Panc1 (cell line): ENCODE measurements at regions not wholly inside any gene's neighbourhood (a gene's known extent, or its start where the extent isn't known, plus 50 kb on each side); places are given as distances from the start of the nearest gene placed in this dataset.

Experiments used
- ATAC-seq: fragments of 200-7000 bp; cut with Tn5 transposase; 2 replicates; pipeline ENCODE4 v1.9.1; 2020; ENCODE audit warnings: mild to moderate bottlenecking, moderate library complexity
- BruUV-seq: library from RNA; stranded (reverse); fragments of 400-500 nt; replicated peaks from 2 replicates; lab custom pipeline; 2021; lab: Mats Ljungman, UMichigan
- CTCF ChIA-PET: fragments of 300-600 bp; sonication (Branson Sonifier 250); formaldehyde crosslinking; loops from one replicate; lab custom pipeline; 2022; ENCODE audit warnings: antibody characterized with exemption; lab: Charles Lee
- POLR2A ChIA-PET: fragments of 300-600 bp; sonication (Branson Sonifier 250); formaldehyde crosslinking; loops from one replicate; lab custom pipeline; 2022; ENCODE audit warnings: antibody characterized with exemption; lab: Charles Lee
- DNase-seq: peaks from one replicate; pipeline ENCODE4 v3.0.0-alpha.2; 2010; ENCODE audit warnings: low read depth, low spot score
- H3K27ac ChIP-seq: 2 replicates; pipeline ENCODE4 v1.5.1; 2011; ENCODE audit warnings: mild to moderate bottlenecking, low read length, inconsistent platforms
- H3K27me3 ChIP-seq: fragments of 200-500 bp; sonication (Bioruptor generic); 2 replicates; pipeline ENCODE4 v1.6.0; 2014; ENCODE audit warnings: low read length, inconsistent platforms; ENCODE audit not compliant: control insufficient read depth, insufficient read depth
- H3K36me3 ChIP-seq: fragments of 200-500 bp; sonication (Bioruptor generic); 2 replicates; pipeline ENCODE4 v1.5.1; 2014; ENCODE audit warnings: inconsistent platforms, mild to moderate bottlenecking, low read length, moderate library complexity; ENCODE audit not compliant: control insufficient read depth, insufficient read depth
- H3K4me1 ChIP-seq: 2 replicates; pipeline ENCODE4 v1.5.1; 2011; ENCODE audit warnings: inconsistent platforms, mild to moderate bottlenecking, low read length, moderate library complexity; ENCODE audit not compliant: control insufficient read depth, insufficient read depth
- H3K4me3 ChIP-seq, 2 experiments: 2 replicates each; pipeline ENCODE4 v1.5.1; 2011 to 2012; ENCODE audit warnings: low read depth in 2 of 2, low read length in 2 of 2, mild to moderate bottlenecking in 2 of 2, inconsistent platforms in 1 of 2, moderate library complexity in 1 of 2
- H3K9me3 ChIP-seq: fragments of 200-500 bp; sonication (Bioruptor generic); 2 replicates; pipeline ENCODE4 v1.5.1; 2014; ENCODE audit warnings: low read depth, mild to moderate bottlenecking, inconsistent platforms, low read length, moderate library complexity; ENCODE audit not compliant: control insufficient read depth, insufficient read depth
- POLR2AphosphoS5 ChIP-seq: IDR thresholded peaks from 2 replicates; pipeline ENCODE4 v1.6.1; 2012; ENCODE audit warnings: mild to moderate bottlenecking, low read depth, low read length, moderate library complexity
- SIN3A ChIP-seq: IDR thresholded peaks from 2 replicates; pipeline ENCODE4 v1.6.1; 2012; ENCODE audit warnings: low read depth, mild to moderate bottlenecking, low read length, moderate library complexity, borderline replicate concordance; ENCODE audit not compliant: insufficient read depth
- TCF7L2 ChIP-seq: IDR thresholded peaks from 2 replicates; pipeline ENCODE4 v1.6.1; 2011; ENCODE audit warnings: mild to moderate bottlenecking, low read depth, low read length, inconsistent platforms
- in situ Hi-C: cut with HindIII; loops from 2 replicates; pipeline ENCODE4 v1.10.0; 2016; ENCODE audit warnings: low sequenced_read_pairs, low pct_unique_long_range_greater_than_20kb
- intact Hi-C: fragments of 100-400 bp; cut with micrococcal nuclease; formaldehyde crosslinking; loops from one replicate; pipeline ENCODE4 v1.10.0; 2022; ENCODE audit not compliant: unreplicated experiment
- TF ChIP-seq, protein P1 (sequence below): fragments of 450-650 bp; IDR thresholded peaks from 2 replicates; pipeline ENCODE4 v1.5.1; 2017; ENCODE audit warnings: mild to moderate bottlenecking
- TF ChIP-seq, protein P2 (sequence below), 2 experiments: IDR thresholded peaks; 2 replicates each; pipeline ENCODE4 v1.6.1; 2011 to 2012; ENCODE audit warnings: low read depth in 2 of 2, control low read depth in 1 of 2, low read length in 1 of 2, mild to moderate bottlenecking in 1 of 2, moderate library complexity in 1 of 2; ENCODE audit not compliant: insufficient read depth in 1 of 2

DNA sequence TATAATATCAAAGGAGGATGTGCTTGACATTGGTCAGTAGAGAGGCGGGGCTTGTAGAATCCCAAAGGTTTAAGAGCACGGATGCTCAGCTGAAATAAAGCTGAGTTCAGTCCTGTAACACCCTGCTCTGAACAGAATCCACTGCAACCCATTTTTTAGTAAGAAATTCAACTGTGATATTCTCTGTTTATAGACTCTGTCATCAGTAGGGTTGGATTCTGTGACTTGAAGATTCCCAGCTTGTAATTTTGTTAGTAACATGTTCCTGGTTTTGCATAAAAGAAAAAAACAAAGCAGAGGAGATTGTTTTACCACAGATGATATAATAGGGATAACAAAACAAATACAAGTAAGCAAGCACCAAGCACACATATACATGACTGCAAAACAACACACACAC is 324.6 kb upstream of the NR2F2 start:
- Histone ChIP-seq H3K4me1 (no peaks in the 10 kb centered on the region), H3K27ac (no peak overlapping the region), H3K4me3 (no peak overlapping the region), H3K9me3 (no peaks in the 10 kb centered on the region), H3K36me3 (no peaks in the 10 kb centered on the region), H3K27me3 (no peaks in the 10 kb centered on the region)
- DNase-seq (no peak), ATAC-seq (no peak)
- ChIA-PET CTCF (no interaction called here), POLR2A (no interaction called here)
- intact Hi-C loops (no loop called here), in situ Hi-C loops (no loop called here)
- no peak for TF ChIP-seq SIN3A
- no peak for TF ChIP-seq POLR2AphosphoS5
- TF ChIP-seq, protein P1, sequence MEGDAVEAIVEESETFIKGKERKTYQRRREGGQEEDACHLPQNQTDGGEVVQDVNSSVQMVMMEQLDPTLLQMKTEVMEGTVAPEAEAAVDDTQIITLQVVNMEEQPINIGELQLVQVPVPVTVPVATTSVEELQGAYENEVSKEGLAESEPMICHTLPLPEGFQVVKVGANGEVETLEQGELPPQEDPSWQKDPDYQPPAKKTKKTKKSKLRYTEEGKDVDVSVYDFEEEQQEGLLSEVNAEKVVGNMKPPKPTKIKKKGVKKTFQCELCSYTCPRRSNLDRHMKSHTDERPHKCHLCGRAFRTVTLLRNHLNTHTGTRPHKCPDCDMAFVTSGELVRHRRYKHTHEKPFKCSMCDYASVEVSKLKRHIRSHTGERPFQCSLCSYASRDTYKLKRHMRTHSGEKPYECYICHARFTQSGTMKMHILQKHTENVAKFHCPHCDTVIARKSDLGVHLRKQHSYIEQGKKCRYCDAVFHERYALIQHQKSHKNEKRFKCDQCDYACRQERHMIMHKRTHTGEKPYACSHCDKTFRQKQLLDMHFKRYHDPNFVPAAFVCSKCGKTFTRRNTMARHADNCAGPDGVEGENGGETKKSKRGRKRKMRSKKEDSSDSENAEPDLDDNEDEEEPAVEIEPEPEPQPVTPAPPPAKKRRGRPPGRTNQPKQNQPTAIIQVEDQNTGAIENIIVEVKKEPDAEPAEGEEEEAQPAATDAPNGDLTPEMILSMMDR: no peak
- TF ChIP-seq, protein P2, sequence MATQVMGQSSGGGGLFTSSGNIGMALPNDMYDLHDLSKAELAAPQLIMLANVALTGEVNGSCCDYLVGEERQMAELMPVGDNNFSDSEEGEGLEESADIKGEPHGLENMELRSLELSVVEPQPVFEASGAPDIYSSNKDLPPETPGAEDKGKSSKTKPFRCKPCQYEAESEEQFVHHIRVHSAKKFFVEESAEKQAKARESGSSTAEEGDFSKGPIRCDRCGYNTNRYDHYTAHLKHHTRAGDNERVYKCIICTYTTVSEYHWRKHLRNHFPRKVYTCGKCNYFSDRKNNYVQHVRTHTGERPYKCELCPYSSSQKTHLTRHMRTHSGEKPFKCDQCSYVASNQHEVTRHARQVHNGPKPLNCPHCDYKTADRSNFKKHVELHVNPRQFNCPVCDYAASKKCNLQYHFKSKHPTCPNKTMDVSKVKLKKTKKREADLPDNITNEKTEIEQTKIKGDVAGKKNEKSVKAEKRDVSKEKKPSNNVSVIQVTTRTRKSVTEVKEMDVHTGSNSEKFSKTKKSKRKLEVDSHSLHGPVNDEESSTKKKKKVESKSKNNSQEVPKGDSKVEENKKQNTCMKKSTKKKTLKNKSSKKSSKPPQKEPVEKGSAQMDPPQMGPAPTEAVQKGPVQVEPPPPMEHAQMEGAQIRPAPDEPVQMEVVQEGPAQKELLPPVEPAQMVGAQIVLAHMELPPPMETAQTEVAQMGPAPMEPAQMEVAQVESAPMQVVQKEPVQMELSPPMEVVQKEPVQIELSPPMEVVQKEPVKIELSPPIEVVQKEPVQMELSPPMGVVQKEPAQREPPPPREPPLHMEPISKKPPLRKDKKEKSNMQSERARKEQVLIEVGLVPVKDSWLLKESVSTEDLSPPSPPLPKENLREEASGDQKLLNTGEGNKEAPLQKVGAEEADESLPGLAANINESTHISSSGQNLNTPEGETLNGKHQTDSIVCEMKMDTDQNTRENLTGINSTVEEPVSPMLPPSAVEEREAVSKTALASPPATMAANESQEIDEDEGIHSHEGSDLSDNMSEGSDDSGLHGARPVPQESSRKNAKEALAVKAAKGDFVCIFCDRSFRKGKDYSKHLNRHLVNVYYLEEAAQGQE (IDR thresholded peaks at IDR 0.05; ENCODE audit: insufficient read depth in 1 of 2, low read depth in 2 of 2, low read length in 1 of 2): no peak
- TF ChIP-seq TCF7L2: no peak
- no TSS peak for BruUV-seq

DNA sequence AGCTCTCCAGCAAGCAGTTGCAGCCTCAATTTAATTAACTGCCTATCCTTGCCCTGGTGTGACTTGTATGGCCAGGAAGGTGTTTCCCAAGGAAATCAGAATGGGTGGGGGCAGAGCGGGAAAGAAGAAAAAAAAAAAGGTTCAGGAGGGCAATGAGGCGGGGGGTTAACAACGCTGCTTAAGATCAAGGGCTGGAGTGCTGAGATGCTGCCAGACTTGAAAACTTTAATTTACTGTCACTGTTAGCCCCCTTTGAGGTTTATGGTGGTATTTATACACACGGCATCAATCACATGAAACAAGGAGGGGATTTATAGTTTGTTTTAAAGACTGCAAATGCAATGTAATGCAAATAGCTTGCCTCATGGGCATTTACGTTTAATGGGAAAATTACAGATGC is 319.4 kb upstream of the NR2F2 start:
- Histone ChIP-seq H3K4me3 (no peak overlapping the region), H3K4me1 (no peaks in the 10 kb centered on the region), H3K9me3 (no peaks in the 10 kb centered on the region), H3K27ac (no peak overlapping the region), H3K36me3 (no peaks in the 10 kb centered on the region), H3K27me3 (no peaks in the 10 kb centered on the region)
- TF ChIP-seq, protein P2 (IDR thresholded peaks at IDR 0.05; ENCODE audit: insufficient read depth in 1 of 2, low read depth in 2 of 2, low read length in 1 of 2): no peak
- TF ChIP-seq POLR2AphosphoS5 (no peak), TCF7L2 (no peak), SIN3A (no peak)
- TF ChIP-seq, protein P1: no peak
- BruUV-seq: no TSS peak
- ChIA-PET POLR2A (interaction anchor here (0.6 kb wide), 1 partner anchor 467 kb away, joined by 3 read pairs; no protein-coding TSS in a partner anchor), CTCF (no interaction called here)
- DNase-seq (no peak), ATAC-seq (no peak)
- intact Hi-C loops (no loop called here), in situ Hi-C loops (no loop called here)
